ENCODE measurements at regions not wholly inside any gene's neighbourhood (a gene's known extent, or its start where the extent isn't known, plus 50 kb on each side); places are given as distances from the start of the nearest gene placed in this dataset.

- CTCF ChIA-PET: no interaction called here
- H3K9me3 ChIP-seq (ENCODE audit: control insufficient read depth, insufficient read depth, low read length): no peaks in the 10 kb centered on the region; the same call in 1 of the 2 replicates
- no peak overlapping the region for H3K56ac ChIP-seq (ENCODE audit: extremely low read depth, insufficient read depth, low read length)
- H3K4me3 ChIP-seq (ENCODE audit: insufficient read depth, low read depth, low read length): no peak overlapping the region
- H3K4me1 ChIP-seq (ENCODE audit: control insufficient read depth, insufficient read depth, low read length): no peaks in the 10 kb centered on the region; the same call in 1 of the 2 replicates
- ATAC-seq (ENCODE audit: low read depth): no peak
- WGBS, 2 experiments (ENCODE audit: extremely low coverage in 2 of 2, insufficient read length in 1 of 2): no CpG with 5 or more reads among the region's 2 CpGs
- in situ Hi-C loops (cut with MboI; ENCODE audit: low sequenced_read_pairs) (no loop called here), dilution Hi-C loops (cut with HindIII; ENCODE audit: low sequenced_read_pairs, unreplicated experiment) (no loop called here), intact Hi-C loops (cut with micrococcal nuclease) (no loop called here)
- no peaks in the 10 kb centered on the region for H3K9me1 ChIP-seq (ENCODE audit: insufficient read depth, low read length)
- H4K5ac ChIP-seq (ENCODE audit: low read depth, low read length): no peak overlapping the region
- H3K23ac ChIP-seq (ENCODE audit: low read depth, low read length): no peak overlapping the region
- H4K20me1 ChIP-seq (ENCODE audit: insufficient read depth, low read length): no peaks in the 10 kb centered on the region
- no peak overlapping the region for H2AK9ac ChIP-seq (replicated peaks; ENCODE audit: low read depth, low read length, poor library complexity)
- H3K36me3 ChIP-seq (ENCODE audit: control insufficient read depth, insufficient read depth, low read length): no peaks in the 10 kb centered on the region
- no peak overlapping the region; the same call in 1 of the 2 replicates for H2AK5ac ChIP-seq (ENCODE audit: low read depth, low read length)
- peak overlapping the region in 1 of 2 experiments; percentile 19; a peak in 1 of 4 replicates for H4K8ac ChIP-seq (ENCODE audit: low read depth in 2 of 2, low read length in 2 of 2)
- no peak overlapping the region for H3K4me2 ChIP-seq (ENCODE audit: low read depth, low read length)
- no peak for DNase-seq
- no peak for TF ChIP-seq BHLHE40 (IDR thresholded peaks at IDR 0.05; ENCODE audit: low read depth, low read length)
- no peak for TF ChIP-seq USF2 (IDR thresholded peaks at IDR 0.05; ENCODE audit: low read depth, low read length)
- no peak for TF ChIP-seq MAFK (IDR thresholded peaks at IDR 0.05; ENCODE audit: low read depth, low read length)
- no peak for TF ChIP-seq FOS (IDR thresholded peaks at IDR 0.05; ENCODE audit: low read depth, low read length)
- no peak for TF ChIP-seq MXI1 (IDR thresholded peaks at IDR 0.05; ENCODE audit: borderline replicate concordance, low read depth, low read length)
- TF ChIP-seq SMC3 (IDR thresholded peaks at IDR 0.05; ENCODE audit: low read depth, low read length): no peak
- no peak for TF ChIP-seq CHD1 (IDR thresholded peaks at IDR 0.05; ENCODE audit: low read depth, low read length)
- TF ChIP-seq ELK1 (IDR thresholded peaks at IDR 0.05; ENCODE audit: borderline replicate concordance, low read depth, low read length): no peak
- no peak for TF ChIP-seq CEBPB (IDR thresholded peaks at IDR 0.05; ENCODE audit: low read depth, low read length)
- H3K79me1 ChIP-seq (ENCODE audit: low read depth in 1 of 2, low read length in 2 of 2): no peaks in the 10 kb centered on the region
- H3K27ac ChIP-seq (ENCODE audit: insufficient read depth, low read length): no peak overlapping the region
- peak overlapping the region; percentile 28; the same call in 1 of the 3 replicates for H2BK15ac ChIP-seq (ENCODE audit: low read depth, low read length)
- no TSS peak for BruUV-seq (replicated peaks)
- no peaks in the 10 kb centered on the region for H3K27me3 ChIP-seq (ENCODE audit: control insufficient read depth, insufficient read depth, low read length)
- no peak overlapping the region for H2BK20ac ChIP-seq (ENCODE audit: low read depth, low read length)
- H2AFZ ChIP-seq (replicated peaks; ENCODE audit: low read length, poor library complexity): peak overlapping the region; percentile 47
- peak overlapping the region; percentile 11; the same call in 1 of the 2 replicates for H2BK120ac ChIP-seq (ENCODE audit: low read depth, low read length)
- 0 out of 2 replicates have a peak overlapping the region, but pooled peaks have one; percentile 5 for H3K14ac ChIP-seq (replicated peaks; ENCODE audit: low read depth, low read length)
- H3K9ac ChIP-seq (ENCODE audit: low read depth, low read length): no peak overlapping the region
- H4K91ac ChIP-seq (ENCODE audit: insufficient read depth, low read depth, low read length): no peak overlapping the region
- H2BK5ac ChIP-seq (ENCODE audit: low read depth, low read length, poor library complexity, severe bottlenecking): no peak overlapping the region
- H3K18ac ChIP-seq (ENCODE audit: low read depth, low read length): no peak overlapping the region
- H3K4ac ChIP-seq (ENCODE audit: low read depth, low read length): no peak overlapping the region
- POLR2A ChIA-PET (ENCODE audit: unreplicated experiment): no interaction called here
Observed at GRCh38 chr10:52517012-52517411, 202.9 kb downstream of the DKK1 start.

Data from IMR-90 (cell line).